K562 (cell line): ENCODE measurements at regions not wholly inside any gene's neighbourhood (a gene's known extent, or its start where the extent isn't known, plus 50 kb on each side); places are given as distances from the start of the nearest gene placed in this dataset.
A peak's percentile ranks its signal among the peaks of the same experiment; 100 is the strongest.

Experiments
- ATAC-seq: fragments of 200-7000 bp; cut with Tn5 transposase; 3 replicates; pipeline ENCODE4 v1.9.1; 2020; ENCODE audit warnings: moderate library complexity
- BruUV-seq: library from RNA; stranded (reverse); fragments of 400-500 nt; replicated peaks from 2 replicates; lab custom pipeline; 2021; lab: Mats Ljungman, UMichigan
- CTCF ChIA-PET: fragments of 300-600 bp; formaldehyde crosslinking; extraction: SDS; loops from one replicate; lab custom pipeline; 2021; ENCODE audit warnings: low intra/inter-chr PET ratio; lab: Yijun Ruan, JAX
- POLR2A ChIA-PET: fragments of 300-600, 350-650 bp; sonication (Branson Sonifier 250); formaldehyde crosslinking; extraction: SDS; loops from one replicate; lab custom pipeline; 2021; ENCODE audit warnings: antibody characterized with exemption, inconsistent platforms; lab: Yijun Ruan, JAX
- DNase-seq, 4 experiments: peaks; one replicate each; pipeline versions ENCODE4 v3.0.0 to v3.0.0-alpha.2; 2011 to 2018; ENCODE audit warnings: low spot score in 3 of 4, mixed read lengths in 3 of 4; ENCODE audit errors: extremely low read depth in 1 of 4
- FAIRE-seq: peaks from 2 replicates; lab custom pipeline; 2011; peaks lifted over from hg19 to GRCh38; lab: Jason Lieb, UNC
- H2AFZ ChIP-seq: 2 replicates; pipeline ENCODE4 v1.6.0; 2011; ENCODE audit warnings: low read depth, low read length, control low read depth, inconsistent platforms
- H3K27ac ChIP-seq: fragments of 200-600 bp; 3 replicates; pipeline ENCODE4 v1.8.0; 2011; ENCODE audit warnings: low read depth, mild to moderate bottlenecking, control low read depth, inconsistent platforms, low read length, moderate library complexity, mixed read lengths; ENCODE audit errors: extremely low read depth
- H3K27me3 ChIP-seq, 2 experiments: fragments of 300-600 bp in 1 of 2; 2 replicates in 1 of 2; 3 replicates in 1 of 2; pipeline versions ENCODE4 v1.6.0 to v1.8.0; 2011; ENCODE audit warnings: inconsistent platforms in 2 of 2, low read length in 2 of 2, mild to moderate bottlenecking in 1 of 2, mixed read lengths in 1 of 2, moderate library complexity in 1 of 2; ENCODE audit not compliant: control insufficient read depth in 2 of 2, insufficient read depth in 2 of 2
- H3K36me3 ChIP-seq: fragments of 300-600 bp; 3 replicates; pipeline ENCODE4 v1.8.0; 2011; ENCODE audit warnings: mild to moderate bottlenecking, low read length, inconsistent platforms; ENCODE audit not compliant: control insufficient read depth, insufficient read depth
- H3K4me1 ChIP-seq, 2 experiments: fragments of 200-600 bp in 1 of 2; replicated peaks in 1 of 2; 2 replicates in 1 of 2; 3 replicates in 1 of 2; pipeline versions ENCODE4 v1.5.1 to v1.8.0; 2011; ENCODE audit warnings: inconsistent platforms in 2 of 2, low read length in 2 of 2, mild to moderate bottlenecking in 1 of 2, mixed read lengths in 1 of 2, moderate library complexity in 1 of 2; ENCODE audit not compliant: control insufficient read depth in 2 of 2, insufficient read depth in 2 of 2
- H3K4me2 ChIP-seq: 2 replicates; pipeline ENCODE4 v1.6.1; 2011; ENCODE audit warnings: low read length, control low read depth, inconsistent platforms, mixed read lengths; ENCODE audit not compliant: insufficient read depth
- H3K4me3 ChIP-seq: fragments of 200-600 bp; sonication (generic), shearing (Covaris generic); 2 replicates; pipeline ENCODE4 v1.5.1; 2016; ENCODE audit warnings: control low read depth, inconsistent platforms
- H3K79me2 ChIP-seq: fragments of 200-600 bp; 3 replicates; pipeline ENCODE4 v1.8.0; 2011; ENCODE audit warnings: low read length, inconsistent platforms; ENCODE audit not compliant: control insufficient read depth, insufficient read depth
- H3K9ac ChIP-seq, 2 experiments: 2 replicates each; pipeline versions ENCODE4 v1.6.0 to v1.6.1; 2011; ENCODE audit warnings: low read depth in 2 of 2, low read length in 2 of 2, control low read depth in 1 of 2, inconsistent platforms in 1 of 2, mild to moderate bottlenecking in 1 of 2, mixed read lengths in 1 of 2; ENCODE audit not compliant: insufficient read depth in 1 of 2
- H3K9me1 ChIP-seq: one replicate; pipeline ENCODE4 v1.6.0; 2011; ENCODE audit warnings: inconsistent platforms, mild to moderate bottlenecking, low read length, moderate library complexity; ENCODE audit not compliant: control insufficient read depth, insufficient read depth
- H3K9me3 ChIP-seq: replicated peaks from 2 replicates; pipeline ENCODE4 v1.5.1; 2011; ENCODE audit warnings: low read depth, low read length, inconsistent platforms; ENCODE audit not compliant: control insufficient read depth, insufficient read depth
- H4K20me1 ChIP-seq: replicated peaks from 2 replicates; pipeline ENCODE4 v1.6.1; 2011; ENCODE audit warnings: low read length, inconsistent platforms, mixed read lengths; ENCODE audit not compliant: control insufficient read depth, insufficient read depth
- FIP1L1 ChIP-seq: fragments of 200-400 bp; formaldehyde crosslinking; IDR thresholded peaks from 2 replicates; pipeline ENCODE4 v1.6.1; 2018; ENCODE audit warnings: mild to moderate bottlenecking, low read depth, low read length; ENCODE audit not compliant: poor library complexity, severe bottlenecking
- GTF2A2 ChIP-seq: IDR thresholded peaks from 2 replicates; pipeline ENCODE4 v1.6.1; 2016; ENCODE audit warnings: mild to moderate bottlenecking, missing genetic modification characterization, missing compliant biosample characterization
- KAT2B ChIP-seq: IDR thresholded peaks from one replicate; pipeline ENCODE4 v1.6.1; 2012; ENCODE audit warnings: low read depth, mild to moderate bottlenecking, control low read depth, inconsistent platforms, low read length, moderate library complexity
- KAT7 ChIP-seq: sonication (generic); formaldehyde crosslinking; IDR thresholded peaks from 2 replicates; pipeline ENCODE4 v1.8.0; 2022; ENCODE audit warnings: missing genetic modification reagents, mild to moderate bottlenecking, borderline replicate concordance
- MCM2 ChIP-seq: fragments of 450-650 bp; IDR thresholded peaks from 2 replicates; pipeline ENCODE4 v1.6.1; 2017; ENCODE audit warnings: low read depth, mild to moderate bottlenecking
- RBM14 ChIP-seq: fragments of 200-400 bp; formaldehyde crosslinking; IDR thresholded peaks from 2 replicates; pipeline ENCODE4 v1.6.1; 2018; ENCODE audit warnings: low read depth, mild to moderate bottlenecking, low read length, moderate library complexity, borderline replicate concordance; ENCODE audit not compliant: insufficient read depth
- SIN3A ChIP-seq, 2 experiments: fragments of 150-350 bp in 1 of 2; IDR thresholded peaks; 2 replicates each; pipeline ENCODE4 v1.6.1; 2011 to 2016; ENCODE audit warnings: borderline replicate concordance in 2 of 2, low read depth in 2 of 2, low read length in 2 of 2, mild to moderate bottlenecking in 2 of 2, moderate library complexity in 2 of 2; ENCODE audit not compliant: control insufficient read depth in 1 of 2
- SREBF1 ChIP-seq: fragments of 150-350 bp; IDR thresholded peaks from 2 replicates; pipeline ENCODE4 v1.6.1; 2014; ENCODE audit warnings: antibody characterized with exemption, low read depth, low read length, borderline replicate concordance
- ZBTB7A ChIP-seq: IDR thresholded peaks from 2 replicates; pipeline ENCODE4 v1.6.1; 2011; ENCODE audit warnings: low read depth, mild to moderate bottlenecking, low read length, moderate library complexity, borderline replicate concordance; ENCODE audit not compliant: control insufficient read depth
- ZNF3 ChIP-seq: fragments of 250-450 bp; sonication (Bioruptor Pico); IDR thresholded peaks from 2 replicates; pipeline ENCODE4 v1.5.0; 2021; ENCODE audit warnings: mild to moderate bottlenecking, moderate library complexity
- ZNF316 ChIP-seq: fragments of 450-650 bp; IDR thresholded peaks from 2 replicates; pipeline ENCODE4 v1.6.1; 2016
- WGBS: fragments of 100-300 bp; shearing (Covaris generic); methylation state at CpG from one replicate; pipeline ENCODE4 v1.1.6; 2016; ENCODE audit warnings: low coverage, mixed read lengths; ENCODE audit not compliant: insufficient coverage; ENCODE audit errors: missing lambda C conversion rate; 5-methylcytosine and 5-hydroxymethylcytosine counted together
- in situ Hi-C: fragments of 300-500 bp; cut with MboI; formaldehyde crosslinking; loops from 4 replicates; pipeline ENCODE4 v1.15.0; 2018; ENCODE audit warnings: inconsistent platforms, mixed read lengths
- intact Hi-C: fragments of 100-400 bp; cut with micrococcal nuclease; formaldehyde crosslinking; loops from 2 replicates; pipeline ENCODE4 v1.14.2; 2022
- TF ChIP-seq, protein P1 (sequence below): sonication (generic); formaldehyde crosslinking; IDR thresholded peaks from 2 replicates; pipeline ENCODE4 v1.8.0; 2022; ENCODE audit warnings: missing genetic modification reagents, mild to moderate bottlenecking, moderate library complexity, borderline replicate concordance
- TF ChIP-seq, protein P2 (sequence below): sonication (generic); formaldehyde crosslinking; IDR thresholded peaks from 2 replicates; pipeline ENCODE4 v1.9.0; 2022; ENCODE audit warnings: mild to moderate bottlenecking, missing genetic modification reagents
- TF ChIP-seq, protein P3 (sequence below): sonication (generic); formaldehyde crosslinking; IDR thresholded peaks from 2 replicates; pipeline ENCODE4 v1.8.0; 2022; ENCODE audit warnings: missing genetic modification reagents, mild to moderate bottlenecking, borderline replicate concordance

DNA sequence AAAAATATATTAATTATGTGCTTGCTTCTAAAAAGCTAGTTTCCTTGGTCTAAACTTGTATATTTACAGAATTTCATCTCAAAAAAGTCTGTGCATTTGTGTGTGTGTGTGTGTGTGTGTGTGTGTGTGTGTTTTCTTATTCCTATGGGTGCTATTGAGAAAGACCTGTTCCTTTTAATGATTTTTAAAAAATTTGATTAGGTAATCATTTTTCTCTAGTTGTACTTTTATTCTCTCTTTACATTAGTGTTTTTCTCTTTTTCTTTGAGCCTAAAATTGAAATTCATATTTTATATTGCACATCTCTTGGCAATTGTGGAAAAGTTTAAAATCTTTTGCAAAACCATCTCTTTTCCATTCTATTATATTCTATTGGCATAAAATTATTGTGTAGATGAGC, 690.4 kb upstream of the NDST4 start:
- in situ Hi-C loops, result no loop called here
- H3K9me3 ChIP-seq, result 0 out of 2 replicates have a peak, but pooled peaks cover 2% of the 10 kb centered on the region
- ChIA-PET CTCF (no interaction called here), POLR2A (no interaction called here)
- H3K9ac ChIP-seq, result no peak overlapping the region
- H3K4me1 ChIP-seq, result no peaks in the 10 kb centered on the region
- no peak overlapping the region for H3K4me2 ChIP-seq
- no peak overlapping the region for H2AFZ ChIP-seq
- H3K4me3 ChIP-seq, result no peak overlapping the region
- no peaks in the 10 kb centered on the region for H3K27me3 ChIP-seq
- ATAC-seq (no peak), FAIRE-seq (no peak), DNase-seq (no peak)
- H4K20me1 ChIP-seq, result no peaks in the 10 kb centered on the region
- TF ChIP-seq GTF2A2 (tag) (no peak), ZNF316 (peak; percentile 22; the same call in 1 of the 2 replicates), SIN3A (IDR thresholded peaks at IDR 0.05; ENCODE audit: borderline replicate concordance in 2 of 2, control insufficient read depth in 1 of 2, low read depth in 2 of 2, low read length in 2 of 2) (no peak), ZBTB7A (no peak)
- TF ChIP-seq, protein P1, sequence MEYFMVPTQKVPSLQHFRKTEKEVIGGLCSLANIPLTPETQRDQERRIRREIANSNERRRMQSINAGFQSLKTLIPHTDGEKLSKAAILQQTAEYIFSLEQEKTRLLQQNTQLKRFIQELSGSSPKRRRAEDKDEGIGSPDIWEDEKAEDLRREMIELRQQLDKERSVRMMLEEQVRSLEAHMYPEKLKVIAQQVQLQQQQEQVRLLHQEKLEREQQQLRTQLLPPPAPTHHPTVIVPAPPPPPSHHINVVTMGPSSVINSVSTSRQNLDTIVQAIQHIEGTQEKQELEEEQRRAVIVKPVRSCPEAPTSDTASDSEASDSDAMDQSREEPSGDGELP, result no peak
- intact Hi-C loops, result no loop called here
- H3K27ac ChIP-seq, result no peak overlapping the region
- no peaks in the 10 kb centered on the region for H3K9me1 ChIP-seq
- H3K79me2 ChIP-seq, result no peaks in the 10 kb centered on the region
- H3K36me3 ChIP-seq, result no peaks in the 10 kb centered on the region
- no TSS peak for BruUV-seq

DNA sequence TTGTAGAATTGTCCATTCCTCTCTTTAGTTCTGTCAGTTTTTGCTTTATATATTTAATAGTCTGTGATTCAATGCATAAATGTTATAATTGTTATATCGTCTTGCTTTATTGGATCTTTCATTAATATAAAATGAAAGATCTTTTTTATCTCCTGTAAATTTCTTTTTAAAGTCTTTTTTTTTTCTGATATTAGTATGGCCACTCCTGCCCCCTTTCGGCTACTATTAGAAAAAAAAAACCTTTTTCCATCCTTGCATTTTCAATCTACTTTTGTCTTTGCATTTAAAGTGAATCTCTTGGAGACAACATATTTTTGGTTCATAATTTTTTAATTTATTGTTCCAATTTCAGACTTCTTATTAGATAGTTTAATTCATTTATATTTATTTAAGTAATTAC, 677.4 kb upstream of the NDST4 start:
- Histone ChIP-seq H3K9me1 (no peaks in the 10 kb centered on the region), H3K4me2 (no peak overlapping the region), H3K9ac (no peak overlapping the region), H2AFZ (no peak overlapping the region), H3K4me3 (no peak overlapping the region), H3K27me3 (no peaks in the 10 kb centered on the region), H3K27ac (no peak overlapping the region), H3K36me3 (no peaks in the 10 kb centered on the region), H3K4me1 (no peaks in the 10 kb centered on the region), H4K20me1 (no peaks in the 10 kb centered on the region), H3K9me3 (no peaks in the 10 kb centered on the region; the same call in 1 of the 2 replicates), H3K79me2 (no peaks in the 10 kb centered on the region)
- DNase-seq, result no peak
- ChIA-PET CTCF (no interaction called here), POLR2A (no interaction called here)
- ATAC-seq, result no peak
- intact Hi-C loops (no loop called here), in situ Hi-C loops (no loop called here)
- no TSS peak for BruUV-seq
- WGBS, result 0% methylated on average over 2 of the region's 2 CpGs
- FAIRE-seq, result no peak
- TF ChIP-seq SREBF1 (no peak), MCM2 (no peak), ZNF3 (CRISPR knock-in tag) (no peak), KAT2B (no peak), FIP1L1 (no peak), RBM14 (no peak), KAT7 (CRISPR knock-in tag) (no peak)
- TF ChIP-seq, protein P2, sequence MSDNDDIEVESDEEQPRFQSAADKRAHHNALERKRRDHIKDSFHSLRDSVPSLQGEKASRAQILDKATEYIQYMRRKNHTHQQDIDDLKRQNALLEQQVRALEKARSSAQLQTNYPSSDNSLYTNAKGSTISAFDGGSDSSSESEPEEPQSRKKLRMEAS (CRISPR knock-in tag), result no peak
- TF ChIP-seq, protein P3, sequence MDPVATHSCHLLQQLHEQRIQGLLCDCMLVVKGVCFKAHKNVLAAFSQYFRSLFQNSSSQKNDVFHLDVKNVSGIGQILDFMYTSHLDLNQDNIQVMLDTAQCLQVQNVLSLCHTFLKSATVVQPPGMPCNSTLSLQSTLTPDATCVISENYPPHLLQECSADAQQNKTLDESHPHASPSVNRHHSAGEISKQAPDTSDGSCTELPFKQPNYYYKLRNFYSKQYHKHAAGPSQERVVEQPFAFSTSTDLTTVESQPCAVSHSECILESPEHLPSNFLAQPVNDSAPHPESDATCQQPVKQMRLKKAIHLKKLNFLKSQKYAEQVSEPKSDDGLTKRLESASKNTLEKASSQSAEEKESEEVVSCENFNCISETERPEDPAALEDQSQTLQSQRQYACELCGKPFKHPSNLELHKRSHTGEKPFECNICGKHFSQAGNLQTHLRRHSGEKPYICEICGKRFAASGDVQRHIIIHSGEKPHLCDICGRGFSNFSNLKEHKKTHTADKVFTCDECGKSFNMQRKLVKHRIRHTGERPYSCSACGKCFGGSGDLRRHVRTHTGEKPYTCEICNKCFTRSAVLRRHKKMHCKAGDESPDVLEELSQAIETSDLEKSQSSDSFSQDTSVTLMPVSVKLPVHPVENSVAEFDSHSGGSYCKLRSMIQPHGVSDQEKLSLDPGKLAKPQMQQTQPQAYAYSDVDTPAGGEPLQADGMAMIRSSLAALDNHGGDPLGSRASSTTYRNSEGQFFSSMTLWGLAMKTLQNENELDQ (CRISPR knock-in tag), result no peak
